Left renal cortex interstitium (tissue), 4 donors: ENCODE measurements at regions not wholly inside any gene's neighbourhood (a gene's known extent, or its start where the extent isn't known, plus 50 kb on each side); places are given as distances from the start of the nearest gene placed in this dataset.

Experiments
- DNase-seq, 4 donors: peaks; one replicate each; pipeline ENCODE4 v3.0.0-alpha.2; 2013; ENCODE audit warnings: low read depth in 4 of 4, low spot score in 2 of 4, missing footprints in 1 of 4

DNA sequence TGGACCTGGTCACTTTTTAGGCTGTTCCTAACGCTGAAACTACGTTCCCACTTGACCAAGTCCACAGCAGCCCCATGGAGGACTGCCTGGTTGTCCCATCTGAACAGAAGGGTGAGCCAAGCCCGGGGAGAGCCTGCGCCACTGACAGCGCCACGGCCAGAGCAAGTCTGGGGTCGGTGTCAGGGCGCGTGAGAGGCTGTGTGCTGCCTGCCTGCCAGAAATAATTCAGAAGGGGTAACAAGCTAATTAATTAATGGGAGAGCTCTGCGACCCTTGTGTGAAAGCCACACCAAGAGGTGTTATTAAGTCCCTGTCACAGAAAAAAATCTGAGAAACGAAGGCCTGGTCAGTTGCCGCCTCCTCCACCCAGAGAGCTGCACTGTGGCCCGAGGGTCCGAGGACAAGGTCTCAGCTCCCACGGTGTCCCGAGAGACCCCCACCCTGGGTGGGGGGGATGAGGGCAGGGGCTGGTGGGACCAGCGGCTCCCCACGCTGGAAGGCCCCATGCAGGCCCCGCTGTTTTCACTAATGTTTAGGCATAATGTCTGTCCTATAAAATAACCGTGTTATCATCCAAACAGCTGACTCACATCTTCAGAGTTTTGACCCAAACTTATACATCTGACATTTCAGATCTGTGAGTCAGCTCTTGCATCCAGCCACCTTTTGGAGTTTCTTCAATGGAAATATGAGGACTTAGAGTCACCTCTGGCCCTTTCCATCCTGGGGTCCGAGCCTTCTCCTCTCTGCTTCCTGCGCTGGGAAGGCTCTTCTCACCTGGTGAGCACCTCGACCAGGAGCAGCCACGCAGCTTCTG, 58.5 kb downstream of the DLL1 start:
- DNase-seq, result no peak

DNA sequence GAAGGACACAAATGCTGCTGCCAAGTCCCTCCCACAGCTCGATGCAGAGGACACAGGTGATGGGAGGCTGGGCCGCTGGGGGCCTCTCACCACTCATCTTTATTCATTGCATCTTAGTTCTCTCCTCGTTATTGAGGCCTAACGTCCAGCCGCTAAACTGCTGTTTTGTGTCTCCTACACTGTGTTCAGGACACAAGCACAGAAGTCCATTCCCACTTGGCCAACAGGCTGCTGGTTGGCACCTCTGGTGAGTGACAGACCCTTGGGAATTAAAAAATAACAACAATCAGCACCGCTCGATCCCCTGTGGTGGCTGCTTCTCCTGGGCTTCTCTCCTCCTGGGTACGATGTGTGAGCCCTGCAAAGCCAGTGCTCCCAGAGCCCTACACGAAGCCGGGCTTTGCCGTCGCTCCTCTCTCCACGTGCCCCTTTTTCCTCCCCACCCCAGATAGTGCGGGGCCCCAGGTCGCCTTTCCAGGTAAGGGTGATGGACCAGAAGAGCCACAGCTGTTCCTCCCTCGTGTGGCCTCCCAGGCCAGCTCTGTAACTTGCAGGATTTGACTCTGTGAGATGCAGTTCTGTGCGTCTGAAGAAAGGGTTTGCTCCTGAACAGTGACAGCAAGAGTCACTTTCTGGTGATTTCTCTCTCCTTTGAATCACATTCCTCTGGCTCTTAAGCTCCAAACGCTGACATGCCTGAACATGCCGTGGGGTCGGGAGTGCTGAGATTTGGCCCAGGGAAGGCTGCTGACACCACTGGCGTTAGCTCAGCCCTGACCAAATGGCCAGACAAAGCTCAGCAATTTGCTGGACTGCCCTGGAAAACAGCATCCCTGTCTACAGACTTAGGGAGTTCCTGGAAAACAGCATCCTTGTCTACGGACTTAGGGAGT, 59.3 kb downstream of the DLL1 start:
- DNase-seq, result no peak

DNA sequence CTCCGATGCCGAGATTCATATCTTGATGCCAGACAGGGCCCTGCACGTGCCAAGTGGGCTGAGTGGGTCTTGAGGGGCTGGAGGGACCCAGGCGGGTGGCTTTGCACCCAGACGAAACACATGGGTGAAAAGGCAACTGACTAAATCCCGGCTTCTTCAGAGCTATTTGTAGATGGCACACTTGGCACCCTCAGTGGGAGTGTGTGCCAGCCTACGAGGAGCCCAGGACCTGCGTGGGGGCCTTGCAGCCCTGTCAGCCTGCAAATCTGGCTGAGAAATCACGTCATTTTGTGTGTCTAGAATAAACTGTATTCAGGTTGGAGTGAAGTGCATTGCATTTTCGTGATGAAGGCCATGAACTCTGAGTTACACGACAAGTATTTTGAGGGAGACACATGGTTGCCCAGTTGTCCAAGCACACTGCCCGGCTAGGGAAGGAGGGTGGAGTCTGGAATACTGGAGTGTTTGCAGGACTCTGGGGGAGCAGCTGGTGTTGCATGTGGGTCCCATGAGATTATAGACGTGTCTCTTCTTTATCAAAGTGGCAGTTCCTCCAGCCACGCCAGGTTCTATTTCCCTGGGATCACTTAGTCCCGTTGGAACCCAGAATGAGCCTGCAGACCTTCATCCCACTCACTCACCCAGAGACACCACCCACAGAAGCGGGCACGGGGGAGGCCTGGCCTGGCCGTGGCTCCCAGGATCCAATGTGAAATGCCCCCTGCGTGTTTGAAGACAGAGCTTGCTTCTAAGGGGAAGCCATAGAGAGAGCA, 60.2 kb downstream of the DLL1 start:
- no peak for DNase-seq

DNA sequence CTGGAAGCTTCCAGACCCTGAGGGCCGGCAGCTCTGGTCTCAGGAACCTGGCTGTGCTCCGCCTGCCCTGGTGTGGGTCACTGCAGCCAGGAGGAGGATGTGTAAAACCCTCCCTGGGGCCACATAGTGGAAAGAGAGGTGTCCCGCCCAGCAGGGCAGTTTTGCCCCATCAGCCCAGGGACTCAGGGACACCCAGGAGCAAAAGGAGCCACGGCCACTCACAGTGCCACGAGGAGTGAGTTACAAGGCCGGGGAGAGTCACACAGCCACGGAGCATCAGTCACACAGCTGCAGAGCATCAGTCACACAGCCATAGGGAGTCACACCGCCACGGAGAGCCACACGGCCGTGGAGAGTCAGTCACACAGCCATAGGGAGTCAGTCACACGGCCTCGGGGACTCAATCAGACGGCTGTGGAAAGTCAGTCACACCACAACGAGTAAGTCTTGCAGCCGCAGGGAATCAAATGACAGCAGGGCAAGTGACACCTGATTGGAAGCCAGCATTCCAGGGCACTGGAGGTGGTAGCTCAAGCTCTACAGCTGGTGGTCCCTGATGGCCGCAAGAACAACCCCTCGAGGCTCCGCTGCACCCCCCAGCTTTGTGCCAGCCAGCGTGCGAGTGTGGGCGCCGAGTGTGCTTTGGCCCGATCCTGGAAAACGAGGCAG, 60.9 kb downstream of the DLL1 start:
- no peak for DNase-seq

DNA sequence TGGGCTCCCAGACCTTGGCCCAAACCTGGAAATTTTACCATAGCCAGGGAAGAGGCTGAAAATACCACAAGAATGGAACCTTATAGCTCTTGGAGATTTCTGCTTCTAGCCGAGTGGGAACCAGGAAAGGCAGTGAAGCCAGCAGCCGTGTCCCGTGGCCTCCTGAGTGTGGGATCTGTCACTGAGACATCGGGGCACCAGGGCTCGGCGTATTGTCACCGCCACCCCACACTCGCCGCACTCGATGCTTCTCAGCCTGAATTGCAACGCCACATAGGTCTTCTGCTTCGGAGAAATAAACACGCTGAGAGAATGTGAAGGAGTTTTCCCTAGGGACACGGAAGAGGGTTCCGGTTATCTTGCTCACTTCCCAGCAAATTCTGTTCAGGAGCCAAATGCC, 61.5 kb downstream of the DLL1 start:
- no peak for DNase-seq

DNA sequence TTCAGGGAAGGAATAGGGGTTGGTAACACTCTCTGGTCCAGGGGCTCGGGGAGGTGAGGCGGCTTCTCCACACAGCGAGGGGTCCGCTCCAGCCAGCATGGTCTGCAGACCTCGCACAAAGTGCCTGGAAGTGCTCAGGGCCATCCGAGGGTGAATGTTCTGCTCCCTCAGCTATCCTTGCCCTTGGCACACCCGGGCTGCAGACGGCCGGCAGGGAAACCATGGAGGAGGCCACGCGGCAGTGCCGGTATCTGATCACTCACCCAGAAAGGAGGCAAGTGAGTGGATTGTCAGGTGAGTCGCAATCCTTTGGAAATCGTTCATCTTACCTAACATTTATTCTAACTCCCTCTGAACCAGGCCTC, 62.0 kb downstream of the DLL1 start:
- DNase-seq, result no peak

DNA sequence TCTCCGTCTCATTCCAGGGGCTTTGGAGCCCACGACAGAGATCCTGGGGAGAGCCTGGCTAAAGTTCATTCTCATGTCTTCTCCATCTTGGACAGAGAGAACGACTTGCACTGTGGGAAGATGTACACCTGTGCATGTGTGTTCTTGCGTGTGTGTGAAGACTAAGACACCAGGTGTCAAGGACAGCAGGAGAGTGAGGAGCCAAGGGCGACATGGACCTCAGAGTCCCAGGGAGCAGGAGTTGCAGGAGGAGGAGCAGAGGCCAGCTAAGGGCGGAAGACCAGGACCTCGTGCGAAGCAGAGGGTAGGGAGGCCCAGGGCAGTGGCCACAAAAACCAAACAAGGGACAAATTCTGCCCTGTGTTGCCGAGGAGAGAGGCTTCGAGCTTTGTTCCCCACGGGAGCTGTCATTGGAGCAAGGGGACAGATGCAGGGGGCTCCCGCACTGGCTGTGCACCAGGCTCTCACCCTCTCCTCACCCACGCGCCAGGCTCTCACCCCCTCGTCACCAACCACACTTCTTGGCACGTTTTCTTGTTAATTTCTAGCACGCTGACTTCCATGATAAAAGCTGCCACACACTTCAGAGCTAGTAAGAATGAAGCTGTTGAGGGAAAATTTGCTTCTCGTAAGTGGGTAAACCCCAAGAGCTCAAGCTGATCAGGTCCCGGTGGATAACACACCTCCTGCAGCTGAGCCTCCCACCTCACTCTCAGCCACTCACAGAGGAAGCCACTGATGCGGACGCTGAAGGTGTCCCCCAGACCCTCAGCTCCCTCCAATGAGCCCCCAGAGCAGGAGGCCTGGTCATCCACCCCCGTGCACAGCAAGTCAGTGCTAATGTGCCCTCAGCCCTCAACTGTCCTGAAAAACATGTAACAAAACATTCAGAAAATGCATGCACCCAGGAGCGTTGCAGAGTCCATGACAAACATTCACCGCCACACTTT, 62.6 kb downstream of the DLL1 start:
- DNase-seq, result no peak

DNA sequence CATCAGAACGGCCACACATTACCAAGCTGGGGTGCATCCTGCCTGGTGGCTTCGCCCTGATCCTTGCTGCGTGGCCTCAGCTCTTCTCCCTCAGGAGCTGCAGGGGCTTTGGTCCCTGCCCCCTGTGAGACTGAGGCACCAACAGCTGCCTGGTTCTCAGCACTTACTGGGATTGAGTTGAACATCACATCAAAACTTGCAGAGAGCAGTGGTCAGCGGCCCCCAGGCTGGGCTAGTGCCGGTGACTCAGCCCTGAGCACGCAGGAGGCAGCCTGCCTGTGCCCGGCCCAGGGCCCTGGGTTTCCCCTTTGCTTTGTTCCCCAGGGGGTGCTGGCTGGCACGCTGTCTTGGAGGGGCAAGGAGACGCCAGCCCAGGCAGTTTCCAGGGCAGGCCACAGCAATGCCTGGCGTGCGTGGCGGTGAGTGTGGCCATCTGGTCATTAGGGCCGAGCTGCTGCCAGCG, 63.3 kb downstream of the DLL1 start:
- DNase-seq, result no peak

DNA sequence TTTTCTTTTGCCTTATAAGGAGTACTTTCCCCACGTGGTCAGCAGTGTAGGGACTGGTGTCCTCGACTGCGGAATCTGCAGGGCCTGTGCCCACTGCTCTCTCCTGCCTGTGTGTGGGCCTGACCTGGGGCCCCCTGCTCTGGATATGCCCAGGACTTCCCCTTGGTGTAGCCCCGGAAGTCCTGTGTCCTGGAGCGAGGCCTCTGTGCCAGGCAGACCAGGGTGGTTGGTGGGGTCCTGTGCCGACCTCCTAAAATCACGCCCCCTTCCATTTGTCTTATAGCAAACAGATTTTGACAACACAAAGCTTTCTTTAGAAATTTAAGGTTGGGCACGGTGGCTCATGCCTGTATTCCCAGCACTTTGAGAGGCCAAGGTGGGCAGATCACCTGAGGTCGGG, 64.2 kb downstream of the DLL1 start:
- no peak for DNase-seq

DNA sequence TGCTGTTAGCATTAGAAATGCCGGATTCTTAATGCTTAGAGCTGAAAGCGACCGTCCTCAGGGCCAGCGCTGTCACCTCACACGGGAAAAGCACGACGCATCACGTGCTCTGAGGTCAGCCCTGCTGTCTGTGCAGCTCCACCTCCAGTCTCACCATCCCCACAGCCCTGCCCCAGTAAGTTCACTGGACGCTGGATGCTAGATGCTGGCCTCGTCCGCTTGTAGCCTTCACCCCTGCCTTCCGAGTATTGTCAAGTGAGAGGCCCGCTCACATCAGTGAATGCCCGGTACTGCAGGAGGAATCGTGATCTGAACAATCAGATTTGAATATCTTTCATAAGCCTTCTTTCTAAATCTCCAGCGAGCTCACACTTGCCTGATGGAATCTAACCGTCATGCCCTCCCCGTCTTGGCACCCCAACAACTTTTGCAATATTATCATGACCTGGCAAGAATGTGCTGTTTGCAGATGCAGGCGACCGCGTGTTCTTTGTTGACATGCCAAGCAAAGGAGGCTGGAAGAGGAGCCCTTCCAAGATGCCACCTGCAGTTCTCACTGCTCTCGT, 64.9 kb downstream of the DLL1 start:
- no peak for DNase-seq

DNA sequence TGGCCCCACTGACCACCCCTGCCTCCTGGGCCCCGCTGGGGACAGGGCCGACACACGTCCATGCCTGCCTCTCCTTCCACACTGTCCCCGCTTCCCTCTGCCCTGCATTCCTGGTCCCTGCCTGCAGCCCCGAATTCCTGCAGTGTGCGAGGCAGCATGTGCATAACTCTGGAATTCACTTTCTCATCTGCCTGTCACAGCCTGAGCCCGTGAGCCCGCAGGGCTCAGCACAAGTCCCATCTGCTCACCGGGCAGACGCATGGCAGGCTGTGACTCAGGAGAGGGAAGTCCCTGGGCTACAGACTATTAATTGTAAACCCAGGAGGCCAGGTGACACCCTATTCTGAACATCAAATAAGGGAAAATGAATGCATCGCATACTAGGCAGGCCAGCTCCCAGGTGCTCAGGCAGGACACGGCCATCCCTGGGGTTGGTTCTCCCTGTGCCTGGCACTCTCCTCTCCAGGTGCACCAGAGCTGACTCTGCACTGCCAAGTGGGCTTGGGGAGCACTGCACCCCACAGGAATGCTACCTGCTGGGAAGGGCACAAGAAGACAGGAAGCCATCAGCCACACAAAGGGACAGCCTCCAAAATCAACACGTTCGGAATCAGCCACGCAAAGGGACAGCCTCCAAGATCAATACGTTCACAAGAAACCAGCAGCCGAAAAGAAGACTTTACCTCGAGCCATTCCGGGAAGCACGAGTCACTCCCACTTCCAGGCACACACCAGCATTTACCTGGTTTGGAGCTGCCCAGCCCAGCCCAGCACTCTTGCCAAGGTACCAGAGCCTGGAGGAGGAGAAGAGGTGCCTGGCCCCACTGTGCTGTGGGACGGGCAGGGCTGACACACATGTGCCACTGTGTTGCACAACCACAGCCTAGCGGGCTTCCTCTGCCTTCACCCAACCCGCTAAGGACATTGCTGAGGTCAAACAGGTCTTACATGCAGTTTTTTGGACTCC, 65.9 kb downstream of the DLL1 start:
- DNase-seq, result no peak

DNA sequence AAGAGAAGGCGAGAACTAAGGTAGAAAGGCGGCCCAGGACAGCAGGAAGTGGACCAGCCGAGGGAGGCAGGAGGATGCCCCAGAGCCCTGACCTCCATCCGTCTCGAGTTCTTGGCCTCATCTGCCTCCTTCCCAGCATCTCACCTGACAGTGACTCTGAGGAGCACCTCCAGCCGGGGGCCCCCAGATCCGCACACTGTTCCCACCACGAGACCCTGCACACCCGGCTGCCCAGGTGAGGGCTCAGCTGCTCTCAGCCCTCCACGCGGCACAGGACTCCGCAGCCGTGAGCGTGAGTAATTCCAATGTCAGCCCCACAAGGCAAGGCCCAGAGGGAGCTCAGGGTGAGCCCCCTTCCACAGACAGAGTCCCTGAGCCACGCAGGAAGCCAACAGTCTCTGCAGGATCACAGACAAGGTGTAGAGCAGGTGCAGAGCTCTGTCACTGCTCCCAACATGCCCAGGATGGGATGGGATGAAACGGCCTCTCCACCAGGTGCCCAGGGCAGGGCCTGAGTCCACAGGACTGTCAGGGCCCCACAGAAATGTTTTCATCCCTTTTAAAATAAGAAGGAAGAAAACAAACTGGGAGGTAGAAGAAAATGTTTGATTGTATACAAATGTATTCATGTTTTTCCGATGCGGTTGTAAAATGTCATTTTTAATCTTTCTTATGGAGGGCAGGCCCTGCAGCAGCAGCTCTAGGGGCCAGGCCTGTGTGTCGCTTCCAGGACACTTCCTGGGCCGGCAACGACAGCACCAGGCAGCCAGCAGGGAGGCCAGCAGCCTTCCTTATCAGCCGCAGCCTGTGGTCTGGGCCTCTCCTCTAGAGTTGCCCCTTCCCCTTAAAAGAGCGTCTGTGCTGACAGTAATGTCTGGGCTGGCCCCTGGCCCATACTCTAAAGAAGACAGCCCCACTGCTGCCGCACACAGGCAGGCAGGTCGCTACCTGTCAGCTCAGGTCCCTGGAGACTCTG, 66.9 kb downstream of the DLL1 start:
- DNase-seq, result no peak

DNA sequence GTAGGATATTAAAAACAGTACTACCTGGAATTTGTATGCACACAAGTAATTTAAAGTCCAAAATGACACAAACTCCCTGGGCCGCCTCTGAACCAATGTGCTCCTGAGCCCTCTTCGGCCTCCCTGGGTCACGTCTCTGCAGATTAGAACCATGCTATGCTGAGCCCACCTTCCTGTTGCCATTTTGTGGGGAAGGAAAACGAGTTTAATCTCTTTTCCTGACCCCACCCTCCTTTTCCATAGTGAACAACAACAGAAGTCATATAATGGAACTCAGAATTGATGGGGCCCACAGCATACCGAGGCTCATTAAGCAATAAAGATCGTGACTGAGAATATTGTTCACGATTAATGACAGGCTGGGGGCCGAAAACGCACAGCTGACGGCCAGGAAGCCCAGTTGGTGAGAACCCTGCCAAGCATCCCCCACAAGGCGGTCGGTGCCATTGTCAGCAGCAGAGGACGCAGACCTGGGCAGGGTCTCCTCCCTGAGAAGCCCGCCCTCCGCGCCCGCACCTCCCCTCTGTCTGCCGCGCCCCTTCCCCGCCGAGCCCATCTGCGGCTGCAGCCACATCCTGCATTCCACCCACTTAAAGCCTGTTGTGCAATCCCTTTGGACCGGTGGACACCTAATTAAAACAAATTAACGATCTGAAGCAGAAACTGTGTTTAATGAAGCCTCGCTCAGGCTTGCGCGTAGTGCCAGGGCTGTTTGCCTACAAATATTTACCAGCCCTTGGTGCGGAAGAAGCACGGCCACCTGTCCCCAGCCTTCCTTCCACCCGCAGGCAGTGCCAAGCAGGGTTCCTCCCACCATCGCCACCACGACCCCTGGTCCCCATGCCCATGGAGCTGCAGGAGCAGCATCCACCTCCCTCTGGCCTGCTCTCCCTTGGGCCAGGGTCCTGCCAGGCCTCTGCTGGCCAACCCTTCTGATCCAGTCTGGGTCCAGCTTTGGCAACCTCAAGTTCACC, 68.1 kb downstream of the DLL1 start:
- no peak for DNase-seq

DNA sequence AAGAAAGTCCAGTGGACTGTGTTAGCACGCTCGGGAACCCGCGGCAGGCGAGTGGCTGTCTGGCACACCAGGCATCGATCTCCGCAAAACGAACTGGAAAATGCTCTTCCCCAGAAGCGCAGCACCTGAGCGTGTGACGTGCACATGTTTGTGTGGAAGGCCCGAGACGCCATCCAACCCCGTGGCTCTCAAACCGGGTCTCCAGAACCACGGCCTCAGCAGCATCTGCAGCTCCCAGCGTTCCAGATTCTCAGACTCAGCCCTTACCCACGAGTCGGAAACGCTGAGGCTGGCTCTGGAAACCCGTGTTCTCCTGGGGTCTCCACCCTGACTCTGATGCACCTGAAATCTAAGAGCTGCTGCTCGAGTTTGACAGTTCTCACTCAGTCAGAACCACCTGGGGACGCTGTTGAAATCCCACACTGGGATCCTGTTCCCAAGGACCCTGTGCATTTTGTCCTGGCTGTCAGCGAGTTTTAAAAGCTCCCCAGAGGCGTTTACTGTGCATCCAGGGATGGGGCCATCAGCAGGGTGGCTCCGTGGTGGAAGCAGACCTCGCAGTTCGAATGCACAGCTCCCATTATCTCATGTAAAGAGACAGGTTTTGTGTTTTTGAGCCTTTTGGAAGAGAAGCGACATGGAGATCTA, 69.0 kb downstream of the DLL1 start:
- DNase-seq, result no peak
